Vagina (tissue), 2 donors: ENCODE measurements at regions not wholly inside any gene's neighbourhood (a gene's known extent, or its start where the extent isn't known, plus 50 kb on each side); places are given as distances from the start of the nearest gene placed in this dataset.

Experiments used
- DNase-seq, 2 donors: peaks; one replicate each; pipeline ENCODE4 v3.0.0-alpha.2; 2017; ENCODE audit errors: extremely low spot score in 2 of 2
- H3K27ac ChIP-seq: fragments of 200-600 bp; sonication (generic); one replicate; pipeline ENCODE4 v1.5.1; 2019
- H3K27me3 ChIP-seq: fragments of 200-600 bp; sonication (generic); one replicate; pipeline ENCODE4 v1.5.1; 2019
- H3K36me3 ChIP-seq, 2 donors: fragments of 200-600 bp; sonication (generic); one replicate each; pipeline ENCODE4 v1.5.1; 2017 to 2019
- H3K4me1 ChIP-seq: fragments of 200-600 bp; sonication (generic); one replicate; pipeline ENCODE4 v1.5.1; 2019
- H3K4me3 ChIP-seq, 2 donors: fragments of 200-600 bp; sonication (generic); 1 replicate in 1 of 2; 2 replicates in 1 of 2; pipeline ENCODE4 v1.5.1; 2016 to 2019
- H3K9me3 ChIP-seq: fragments of 200-600 bp; sonication (generic); one replicate; pipeline ENCODE4 v1.5.1; 2019
- CTCF ChIP-seq, 3 experiments: fragments of 450-650 bp in 2 of 3; fragments of 200-600 bp in 1 of 3; sonication (generic) in 1 of 3; IDR thresholded peaks; one replicate each; pipeline ENCODE4 v1.5.1; 2017 to 2019; ENCODE audit warnings: antibody characterized with exemption in 3 of 3, mild to moderate bottlenecking in 2 of 3, moderate library complexity in 2 of 3
- POLR2A ChIP-seq, 2 donors: fragments of 450-650 bp; IDR thresholded peaks; one replicate each; pipeline ENCODE4 v1.6.1; 2017; ENCODE audit warnings: antibody characterized with exemption in 2 of 2, mild to moderate bottlenecking in 2 of 2, moderate library complexity in 2 of 2
- POLR2AphosphoS5 ChIP-seq, 2 donors: sonication (generic); formaldehyde crosslinking; IDR thresholded peaks; one replicate each; pipeline ENCODE4 v1.9.0; 2017; ENCODE audit warnings: antibody characterized with exemption in 2 of 2, mild to moderate bottlenecking in 2 of 2, low read depth in 1 of 2; ENCODE audit not compliant: insufficient read depth in 1 of 2
- intact Hi-C: fragments of 100-400 bp; cut with DNase I; formaldehyde crosslinking; loops from one replicate; pipeline ENCODE4 v1.15.1; 2023

GRCh38 chr22:44396021-44396726 lies 83.4 kb upstream of the SHISAL1 start:
- no peak for TF ChIP-seq POLR2AphosphoS5 (IDR thresholded peaks at IDR 0.05; ENCODE audit: insufficient read depth in 1 of 2, low read depth in 1 of 2)
- TF ChIP-seq POLR2A (IDR thresholded peaks at IDR 0.05), result no peak
- no peak for TF ChIP-seq CTCF (IDR thresholded peaks at IDR 0.05)
- Histone ChIP-seq H3K27me3 (no peaks in the 10 kb centered on the region), H3K27ac (no peak overlapping the region), H3K4me3 (no peak overlapping the region), H3K9me3 (no peaks in the 10 kb centered on the region), H3K36me3 (no peaks in the 10 kb centered on the region), H3K4me1 (no peaks in the 10 kb centered on the region)
- DNase-seq, result peak; percentile 52 to 62
- intact Hi-C loops, result no loop called here

GRCh38 chr22:44395118-44396005 lies 82.6 kb upstream of the SHISAL1 start:
- Histone ChIP-seq H3K27me3 (no peaks in the 10 kb centered on the region), H3K4me1 (no peaks in the 10 kb centered on the region), H3K36me3 (no peaks in the 10 kb centered on the region), H3K9me3 (no peaks in the 10 kb centered on the region), H3K27ac (no peak overlapping the region), H3K4me3 (no peak overlapping the region)
- peak; percentile 82 to 94 for DNase-seq
- no peak for TF ChIP-seq POLR2A (IDR thresholded peaks at IDR 0.05)
- no peak for TF ChIP-seq CTCF (IDR thresholded peaks at IDR 0.05)
- no peak for TF ChIP-seq POLR2AphosphoS5 (IDR thresholded peaks at IDR 0.05; ENCODE audit: insufficient read depth in 1 of 2, low read depth in 1 of 2)
- intact Hi-C loops, result no loop called here

- intact Hi-C loops, result no loop called here
- Histone ChIP-seq H3K4me3 (no peak overlapping the region), H3K27ac (no peak overlapping the region), H3K27me3 (no peaks in the 10 kb centered on the region), H3K36me3 (no peaks in the 10 kb centered on the region), H3K4me1 (no peaks in the 10 kb centered on the region), H3K9me3 (no peaks in the 10 kb centered on the region)
- TF ChIP-seq CTCF (IDR thresholded peaks at IDR 0.05) (no peak), POLR2AphosphoS5 (IDR thresholded peaks at IDR 0.05; ENCODE audit: insufficient read depth in 1 of 2, low read depth in 1 of 2) (no peak), POLR2A (IDR thresholded peaks at IDR 0.05) (no peak)
- DNase-seq, result no peak
Measured at GRCh38 chr22:44394246-44395117, 81.7 kb upstream of the SHISAL1 start.

- no peak for DNase-seq
- no peak for TF ChIP-seq CTCF (IDR thresholded peaks at IDR 0.05)
- TF ChIP-seq POLR2A (IDR thresholded peaks at IDR 0.05), result no peak
- TF ChIP-seq POLR2AphosphoS5 (IDR thresholded peaks at IDR 0.05; ENCODE audit: insufficient read depth in 1 of 2, low read depth in 1 of 2), result no peak
- H3K36me3 ChIP-seq, result no peaks in the 10 kb centered on the region
- intact Hi-C loops, result no loop called here
- H3K4me1 ChIP-seq, result no peaks in the 10 kb centered on the region
- no peak overlapping the region for H3K4me3 ChIP-seq
- no peak overlapping the region for H3K27ac ChIP-seq
- H3K9me3 ChIP-seq, result no peaks in the 10 kb centered on the region
- no peaks in the 10 kb centered on the region for H3K27me3 ChIP-seq
Measured at GRCh38 chr22:44393066-44393465, 80.3 kb upstream of the SHISAL1 start.
